Jurkat, Clone E6-1 (cell line): ENCODE measurements at regions not wholly inside any gene's neighbourhood (a gene's known extent, or its start where the extent isn't known, plus 50 kb on each side); places are given as distances from the start of the nearest gene placed in this dataset.
A peak's percentile ranks its signal among the peaks of the same experiment; 100 is the strongest.
"Not testable (repeated sequence)": the region's sequence is repeated elsewhere in the genome, so short reads cannot be mapped to it uniquely, and the experiment has no call there.

Experiments used
- DNase-seq: peaks from one replicate; pipeline ENCODE4 v3.0.0-alpha.2; 2011; ENCODE audit warnings: low read depth, low spot score
- H3K4me3 ChIP-seq: 2 replicates; pipeline ENCODE4 v1.5.1; 2011; ENCODE audit warnings: mild to moderate bottlenecking, low read length, control low read depth, moderate library complexity

DNA sequence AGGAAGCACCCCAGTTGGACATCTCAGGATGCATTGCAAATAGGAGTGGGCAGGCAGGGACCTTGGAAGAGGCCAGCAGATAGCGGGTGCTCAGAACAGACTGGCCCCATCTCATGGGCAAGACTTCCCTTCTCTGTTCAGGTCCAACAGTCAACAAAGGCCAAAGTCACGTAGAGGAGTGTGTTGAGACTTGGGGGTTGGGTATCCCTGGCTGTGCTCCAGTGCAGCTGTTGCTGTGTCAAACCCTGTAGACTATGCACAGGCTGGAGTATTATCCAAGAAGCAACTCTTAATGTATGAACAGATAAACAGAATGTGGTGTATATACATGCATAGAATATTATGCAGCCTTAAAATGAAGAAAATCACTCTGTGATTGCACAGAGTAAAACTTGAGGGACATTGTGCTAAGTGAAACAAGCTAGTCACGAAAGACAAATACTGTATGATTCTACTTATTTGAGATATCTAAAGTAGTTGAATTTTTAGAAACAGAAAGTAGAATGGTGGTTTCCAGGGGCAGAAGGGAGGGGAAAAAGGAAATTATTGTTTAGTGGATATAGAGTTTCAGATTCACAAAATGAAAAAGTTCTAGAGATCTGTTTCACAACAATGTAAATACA is 192.1 kb upstream of the LCORL start:
- no peak for DNase-seq
- no peak overlapping the region for H3K4me3 ChIP-seq

DNA sequence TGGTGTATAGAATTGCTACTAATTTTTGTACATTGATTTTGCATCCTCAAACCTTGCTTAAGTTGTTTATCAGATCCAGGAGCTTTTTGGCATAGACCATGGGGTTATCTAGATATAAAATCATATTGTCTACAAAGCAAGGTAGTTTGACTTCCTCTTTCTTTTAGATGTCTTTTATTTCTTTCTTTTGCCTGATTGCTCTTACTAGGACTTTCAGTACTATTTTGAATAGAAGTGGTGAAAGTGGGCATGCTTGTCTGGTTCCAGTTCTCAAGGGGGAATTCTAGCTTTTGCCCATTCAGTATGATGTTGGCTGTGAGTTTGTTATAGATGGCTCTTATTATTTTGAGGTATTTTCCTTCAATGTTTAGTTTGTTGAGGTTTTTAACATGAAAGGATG is 187.9 kb upstream of the LCORL start:
- H3K4me3 ChIP-seq, result no peak overlapping the region
- no peak for DNase-seq

DNA sequence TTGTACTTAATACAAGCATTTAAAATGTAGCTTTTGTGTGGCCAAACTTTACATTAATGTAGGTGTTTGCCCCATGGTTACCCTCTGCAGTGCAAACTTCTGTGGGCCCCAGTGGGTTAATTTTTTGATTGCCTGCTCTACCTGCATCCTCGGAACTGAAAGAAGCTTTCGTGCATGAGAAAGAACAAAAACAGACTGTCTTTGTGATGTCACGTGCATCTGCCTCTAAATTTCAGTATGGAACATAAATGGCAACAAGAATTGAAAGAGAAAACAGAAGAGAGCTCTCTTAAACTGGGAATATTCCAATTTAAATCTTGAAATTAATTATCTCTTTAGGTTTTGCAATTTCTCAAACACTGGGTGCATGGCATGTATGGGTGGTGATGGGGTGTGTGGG is 182.4 kb upstream of the LCORL start:
- no peak for DNase-seq

DNA sequence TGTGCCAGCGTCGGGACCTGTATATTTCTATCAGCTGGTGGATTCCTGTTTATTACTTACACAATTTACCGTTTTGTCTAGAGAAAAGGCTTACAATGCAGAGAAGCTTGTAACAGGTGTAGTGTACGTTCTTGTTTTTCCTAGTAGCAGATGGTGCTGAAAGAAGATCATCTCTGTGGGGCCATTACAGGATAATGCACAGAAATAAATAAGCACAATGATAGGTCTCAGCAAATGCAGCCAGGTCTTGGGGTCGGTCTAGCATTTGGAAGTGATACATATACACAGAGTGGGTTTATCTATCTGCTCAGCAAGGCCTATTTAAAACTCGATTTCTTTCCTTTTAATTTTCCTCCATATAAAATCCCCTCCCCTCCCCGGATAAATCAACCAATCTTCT is 180.9 kb upstream of the LCORL start:
- DNase-seq, result no peak

More for the DNA sequence above, 182.4 kb upstream of the LCORL start:
- no peak overlapping the region for H3K4me3 ChIP-seq

DNA sequence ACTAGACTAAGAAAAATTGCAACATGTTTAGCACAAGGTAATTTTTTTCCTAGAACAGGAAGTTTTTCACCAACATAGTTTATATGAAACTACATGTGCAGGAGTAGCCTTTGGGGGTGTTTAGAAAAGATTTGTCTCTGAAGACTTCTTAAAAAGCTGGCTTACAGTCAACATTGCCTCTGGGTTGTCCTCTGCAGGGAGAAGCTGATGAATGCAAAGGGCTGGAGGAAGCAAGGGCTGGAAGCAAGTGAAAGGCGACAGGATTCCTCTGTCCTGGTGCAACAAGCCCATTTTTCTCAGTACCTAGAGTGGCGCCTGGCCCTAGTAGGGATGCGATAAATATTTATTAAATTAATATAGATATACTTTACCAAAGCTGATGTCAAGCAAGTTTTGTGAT is 180.3 kb upstream of the LCORL start:
- DNase-seq, result no peak
- H3K4me3 ChIP-seq, result no peak overlapping the region

More for the DNA sequence above, 180.9 kb upstream of the LCORL start:
- H3K4me3 ChIP-seq, result no peak overlapping the region

DNA sequence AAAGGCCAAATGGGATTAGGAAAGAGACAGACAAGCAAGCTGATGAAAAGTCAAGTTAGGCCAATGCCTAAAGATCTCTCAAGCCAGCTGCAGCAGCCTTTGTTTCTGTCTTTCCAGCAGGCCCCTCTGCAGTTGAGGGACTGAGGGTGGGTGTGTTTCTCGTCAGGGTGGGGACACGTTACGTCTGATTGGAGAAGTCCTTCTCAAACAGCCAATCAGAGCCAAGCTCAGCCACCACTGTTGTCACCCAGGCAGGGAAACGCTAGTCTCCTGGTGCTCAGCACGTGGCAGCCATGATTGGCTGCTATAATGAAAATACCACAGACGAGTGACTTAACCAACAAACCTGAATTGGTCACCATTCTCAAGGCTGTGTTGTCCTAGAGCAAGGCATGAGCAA is 177.1 kb upstream of the LCORL start:
- DNase-seq, result peak; percentile 5
- no peak overlapping the region for H3K4me3 ChIP-seq

DNA sequence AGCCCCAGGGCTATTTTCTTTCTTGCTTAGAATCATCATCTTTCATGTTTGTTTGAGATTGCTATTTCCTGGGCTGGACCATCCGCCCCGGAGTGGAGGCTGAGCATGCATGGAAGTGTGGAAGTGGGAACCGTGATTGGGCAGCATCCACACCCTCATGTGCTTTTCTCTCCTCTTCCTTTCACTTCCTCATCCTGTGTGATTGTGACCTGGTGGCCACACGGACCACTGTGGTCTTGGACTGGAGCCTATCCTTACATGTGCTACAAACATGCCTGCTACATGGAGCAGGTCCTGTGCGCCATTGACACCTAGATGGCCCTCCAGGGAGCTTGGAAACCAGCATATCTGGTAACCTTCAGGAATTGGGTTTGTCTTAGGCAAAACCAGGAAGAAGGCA is 175.9 kb upstream of the LCORL start:
- no peak overlapping the region for H3K4me3 ChIP-seq
- no peak for DNase-seq

DNA sequence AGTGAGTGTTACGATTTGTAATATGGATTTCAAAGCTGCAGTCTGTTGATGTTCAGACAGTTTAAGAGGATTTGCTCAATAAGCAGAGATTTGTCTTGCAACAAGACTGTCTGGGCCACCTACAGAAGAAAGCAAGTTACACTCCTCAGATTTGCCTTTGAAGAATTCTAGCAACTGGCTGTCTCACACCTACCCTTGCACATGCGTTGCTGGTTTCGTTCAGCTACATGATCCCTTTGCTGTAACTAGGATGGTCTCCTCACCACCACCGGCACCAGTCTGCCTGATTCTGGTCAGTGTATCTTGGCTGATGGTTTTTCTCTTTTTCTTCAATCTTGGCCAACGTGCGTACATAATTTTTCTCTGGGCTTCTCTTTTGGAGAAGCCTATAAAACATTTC is 172.7 kb upstream of the LCORL start:
- DNase-seq, result no peak
- no peak overlapping the region for H3K4me3 ChIP-seq

DNA sequence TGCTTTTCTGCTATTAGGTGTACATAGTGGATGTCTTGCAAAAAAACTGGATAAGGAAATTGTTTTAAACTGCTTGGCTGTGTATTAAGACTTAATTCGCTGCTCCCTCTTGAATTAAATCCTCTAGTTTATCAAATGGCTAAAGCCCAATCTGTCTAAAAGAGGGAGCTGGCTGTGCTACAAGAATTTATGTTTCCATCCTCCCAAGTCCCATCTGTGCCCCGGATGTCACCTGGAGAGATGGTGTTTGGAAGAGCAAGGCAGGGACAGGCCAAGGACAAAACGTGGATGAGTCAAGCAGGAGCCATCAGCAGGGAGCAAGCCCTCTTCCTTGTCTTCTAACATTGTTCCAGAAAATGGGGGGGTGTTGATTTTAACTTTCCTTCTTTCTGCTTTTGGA is 171.3 kb upstream of the LCORL start:
- DNase-seq, result no peak
- no peak overlapping the region for H3K4me3 ChIP-seq

DNA sequence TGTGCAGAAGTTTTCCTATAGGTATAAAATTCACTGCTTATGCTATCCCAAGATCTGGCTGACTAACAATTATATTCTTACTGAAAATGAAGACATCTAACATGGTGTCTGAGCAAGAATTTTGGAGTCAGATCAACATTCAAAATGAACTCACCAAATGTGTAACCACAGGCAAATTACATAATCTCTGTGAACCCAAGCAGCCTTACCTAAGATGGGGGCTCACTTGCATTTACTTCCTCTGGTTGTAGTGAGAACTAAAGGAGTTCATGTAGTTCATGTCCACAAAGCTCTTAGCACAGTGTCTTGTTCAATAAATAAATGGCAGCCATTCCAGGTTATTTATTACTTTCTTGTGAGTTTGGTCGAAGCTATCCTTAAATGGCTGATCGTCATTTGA is 163.9 kb upstream of the LCORL start:
- DNase-seq, result no peak
- H3K4me3 ChIP-seq, result no peak overlapping the region

DNA sequence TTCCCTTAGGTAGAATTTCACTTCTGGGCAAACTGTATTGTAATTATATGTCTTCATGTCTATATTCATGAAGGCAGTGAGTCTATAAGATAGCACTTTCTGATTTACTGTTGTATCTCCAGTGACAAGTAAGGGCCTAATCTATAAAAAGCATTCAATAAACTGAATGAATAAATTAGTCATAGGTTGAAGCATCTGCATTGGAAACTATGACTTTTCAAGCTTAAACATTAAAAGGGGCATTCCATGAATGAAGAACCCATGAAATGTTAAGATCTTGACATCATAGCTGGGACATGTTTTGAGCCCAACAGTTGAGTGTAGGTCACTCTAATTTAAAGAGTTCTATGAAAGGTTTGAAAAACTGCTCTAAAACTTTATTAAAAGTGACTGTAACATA is 159.3 kb upstream of the LCORL start:
- H3K4me3 ChIP-seq, result no peak overlapping the region
- no peak for DNase-seq

DNA sequence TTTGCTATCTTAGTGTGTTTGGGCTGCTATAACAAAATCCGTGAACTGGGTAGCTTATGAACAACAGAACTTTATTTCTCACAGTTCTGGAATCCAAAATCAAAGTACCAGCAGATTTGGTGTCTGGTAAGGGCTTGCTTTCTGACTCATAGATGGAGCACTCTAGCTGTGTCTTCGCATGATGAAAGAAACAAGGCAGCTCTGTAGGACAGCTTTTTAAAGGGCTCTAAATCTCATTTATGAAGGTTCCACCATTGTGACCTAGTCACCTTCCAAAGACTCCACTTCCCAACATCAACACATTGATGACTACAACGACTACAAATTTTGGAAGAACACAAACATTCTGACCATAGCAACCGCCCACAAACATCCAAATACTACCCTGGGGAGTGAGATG is 158.6 kb upstream of the LCORL start:
- no peak overlapping the region for H3K4me3 ChIP-seq
- no peak for DNase-seq

DNA sequence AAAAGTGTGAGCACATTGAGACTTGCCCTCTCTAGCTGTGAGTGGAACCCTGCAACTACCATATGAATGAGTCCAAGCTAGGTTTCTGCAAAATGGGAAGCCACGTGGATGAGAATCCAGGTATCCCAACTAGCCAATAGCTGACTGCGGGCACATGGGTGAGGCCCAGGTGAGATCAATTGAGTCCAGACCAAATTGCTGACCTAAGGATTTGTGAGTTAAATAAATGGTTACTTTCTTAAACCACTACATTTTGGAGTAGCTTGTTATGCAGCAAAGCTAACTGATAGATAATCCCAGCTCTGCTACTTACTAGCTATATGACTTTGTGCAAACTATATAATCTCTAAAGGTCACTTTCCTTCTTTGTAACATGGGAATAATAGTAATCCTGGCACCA is 150.3 kb upstream of the LCORL start:
- no peak for DNase-seq
- H3K4me3 ChIP-seq, result no peak overlapping the region

DNA sequence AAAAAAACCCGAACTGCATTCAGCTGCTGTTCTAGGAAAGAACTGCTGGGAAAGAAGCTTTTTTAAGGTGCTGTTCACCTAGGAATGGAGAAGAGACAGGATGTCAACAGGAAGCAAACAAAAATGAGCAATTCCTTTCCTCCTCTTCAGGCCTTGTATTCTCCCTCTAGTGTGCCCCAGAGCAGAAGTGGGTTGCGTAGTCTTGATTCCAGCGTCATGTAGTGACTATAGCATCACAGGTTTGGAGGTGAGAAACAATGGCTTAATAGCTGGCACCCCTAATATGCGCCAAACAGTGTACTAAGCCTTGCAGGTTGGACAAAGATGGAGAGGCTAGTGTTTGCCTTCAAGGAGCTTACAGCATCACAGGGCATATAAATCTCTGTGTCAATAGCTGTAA is 146.3 kb upstream of the LCORL start:
- DNase-seq, result no peak

DNA sequence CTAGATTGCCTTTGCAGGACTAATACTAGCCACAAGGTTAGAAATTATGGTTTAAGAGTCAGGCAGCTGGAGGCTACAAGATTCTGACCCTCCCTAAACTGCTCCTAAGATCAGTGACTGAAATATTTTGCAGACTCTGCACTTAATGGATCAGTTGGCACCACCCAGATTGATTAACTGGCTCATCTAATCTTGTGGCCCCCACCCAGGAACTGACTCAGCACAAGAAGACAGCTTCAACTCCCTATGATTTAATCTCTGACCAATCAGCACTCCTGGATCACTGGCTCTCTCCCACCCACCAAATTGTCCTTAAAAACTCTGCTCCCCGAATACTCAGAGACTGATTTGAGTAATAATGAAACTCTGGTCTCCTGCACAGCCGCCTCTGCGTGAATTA is 145.4 kb upstream of the LCORL start:
- DNase-seq, result no peak
- H3K4me3 ChIP-seq, result no peak overlapping the region

More for the DNA sequence above, 146.3 kb upstream of the LCORL start:
- no peak overlapping the region for H3K4me3 ChIP-seq

DNA sequence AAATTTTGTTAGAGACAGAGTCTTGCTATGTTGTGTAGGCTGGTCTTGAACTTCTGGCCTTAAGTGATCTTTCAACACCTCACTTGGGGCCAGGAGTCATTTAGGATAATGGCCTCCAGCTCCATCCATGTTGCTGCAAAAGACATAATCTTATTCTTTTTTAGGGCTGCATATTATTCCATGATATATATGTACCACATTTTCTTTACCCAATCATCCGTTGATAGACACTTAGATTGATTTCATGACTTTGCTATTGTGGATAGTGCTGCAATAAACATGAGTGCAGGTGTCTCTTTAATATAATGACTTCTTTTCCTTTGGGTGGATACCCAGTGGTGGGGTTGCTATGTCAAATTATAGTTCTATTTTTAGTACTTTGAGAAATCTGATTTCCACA is 140.9 kb upstream of the LCORL start:
- DNase-seq, result no peak

DNA sequence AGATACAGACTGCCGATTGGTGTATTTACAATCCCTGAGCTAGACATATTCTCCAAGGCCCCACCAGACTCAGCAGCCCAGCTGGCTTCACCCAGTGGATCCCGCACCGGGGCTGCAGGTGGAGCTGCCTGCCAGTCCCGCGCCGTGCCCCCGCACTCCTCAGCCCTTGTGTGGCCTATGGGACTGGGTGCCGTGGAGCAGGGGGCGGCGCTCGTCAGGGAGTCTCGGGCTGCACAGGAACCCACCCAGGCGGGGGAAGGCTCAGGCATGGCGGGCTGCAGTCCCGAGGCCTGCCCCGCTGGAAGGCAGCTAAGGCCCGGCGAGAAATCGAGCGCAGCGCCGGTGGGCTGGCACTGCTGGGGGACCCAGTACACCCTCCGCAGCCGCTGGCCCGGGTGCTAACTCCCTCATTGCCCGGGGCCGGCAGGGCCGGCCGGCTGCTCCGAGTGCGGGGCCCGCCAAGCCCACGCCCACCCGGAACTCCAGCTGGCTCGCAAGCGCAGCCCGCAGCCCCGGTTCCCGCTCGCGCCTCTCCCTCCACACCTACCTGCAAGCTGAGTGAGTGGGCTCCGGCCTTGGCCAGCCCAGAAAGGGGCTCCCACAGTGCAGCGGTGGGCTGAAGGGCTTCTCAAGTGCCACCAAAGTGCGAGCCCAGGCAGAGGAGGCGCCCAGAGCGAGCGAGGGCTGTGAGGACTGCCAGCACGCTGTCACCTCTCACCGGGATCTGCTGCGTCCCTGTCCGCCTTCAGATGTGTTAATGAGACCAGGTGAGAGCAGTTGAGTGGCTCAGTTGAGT is 137.8 kb upstream of the LCORL start:
- not testable (repeated sequence) for H3K4me3 ChIP-seq, DNase-seq

More for the DNA sequence above, 140.9 kb upstream of the LCORL start:
- H3K4me3 ChIP-seq, result no peak overlapping the region

DNA sequence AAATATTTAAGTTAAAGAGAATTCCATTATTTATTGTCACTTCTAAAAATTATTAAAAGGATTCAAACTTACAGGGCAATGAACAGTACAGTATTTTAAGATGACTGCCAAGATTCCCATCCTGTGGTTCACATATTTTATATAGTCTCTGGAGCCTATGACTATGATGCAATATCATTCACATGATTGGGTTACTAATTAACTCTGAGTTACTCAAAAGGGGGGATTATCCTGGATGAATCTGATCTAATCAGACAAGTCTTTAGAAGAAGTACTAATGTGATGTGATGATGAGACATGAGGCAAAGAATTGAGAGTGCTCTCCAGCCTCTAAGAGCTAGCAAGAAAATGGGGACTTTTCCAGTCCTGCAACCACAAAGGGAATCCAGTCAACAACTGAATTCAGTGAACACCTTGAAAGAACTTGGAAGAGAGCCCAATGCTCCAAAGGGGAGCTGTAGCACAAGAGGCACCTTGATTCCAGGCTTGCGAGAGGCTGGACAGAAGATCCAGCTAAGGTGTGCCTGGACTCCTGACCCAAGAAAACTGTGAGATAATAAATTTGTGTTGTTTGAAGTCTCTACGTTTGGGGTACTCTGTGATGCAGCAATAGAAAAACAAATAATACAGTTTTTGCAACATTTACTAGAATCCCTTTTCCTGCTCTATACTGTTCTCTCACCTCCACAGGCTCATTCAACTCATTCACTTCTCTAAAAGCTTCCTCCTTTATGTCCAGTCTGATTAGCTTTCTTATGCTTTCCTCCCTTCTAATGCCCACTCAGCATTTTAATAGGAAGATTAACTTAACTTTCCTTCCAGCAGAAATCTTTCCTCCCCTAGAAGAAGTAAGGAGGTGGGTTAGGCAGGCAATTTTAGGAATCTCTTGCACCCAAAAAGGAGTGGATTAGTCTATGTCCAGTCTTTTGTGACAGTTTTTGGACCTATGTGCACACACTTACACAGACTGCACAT is 133.8 kb upstream of the LCORL start:
- no peak for DNase-seq
- no peak overlapping the region for H3K4me3 ChIP-seq

DNA sequence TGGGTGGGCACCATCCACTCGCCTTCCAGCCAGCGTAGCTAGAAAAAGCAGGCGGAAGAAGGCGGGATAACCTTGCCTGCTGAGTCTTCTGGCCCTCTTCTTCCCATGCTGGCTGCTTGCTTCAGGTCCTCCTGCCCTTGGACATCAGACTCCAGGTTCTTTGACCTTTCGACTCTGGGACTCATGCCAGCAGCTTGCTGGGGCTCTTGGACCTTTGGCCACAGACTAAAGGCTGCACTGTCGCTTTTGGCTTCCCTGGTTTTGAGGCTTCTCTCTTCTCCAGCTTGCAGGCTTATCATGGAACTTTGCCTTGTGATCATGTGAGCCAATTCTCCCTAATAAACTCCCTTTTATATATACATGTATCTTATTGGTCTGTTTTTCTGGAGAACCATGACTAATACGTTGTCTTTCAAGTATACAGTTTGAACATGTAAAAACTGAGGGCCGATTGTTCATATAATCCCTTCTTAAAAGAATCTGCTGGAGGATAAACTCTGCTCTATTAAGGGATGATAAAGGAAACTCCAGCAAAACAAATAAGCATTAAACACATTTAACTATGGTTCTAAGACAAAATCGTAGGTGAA is 116.6 kb upstream of the LCORL start:
- no peak overlapping the region for H3K4me3 ChIP-seq
- DNase-seq, result no peak
